GM12878 (cell line): ENCODE measurements at regions not wholly inside any gene's neighbourhood (a gene's known extent, or its start where the extent isn't known, plus 50 kb on each side); places are given as distances from the start of the nearest gene placed in this dataset.

Experiments used
- BACH1 ChIP-seq: fragments of 450-650 bp; IDR thresholded peaks from 2 replicates; pipeline ENCODE4 v1.6.1; 2017; ENCODE audit warnings: mild to moderate bottlenecking, borderline replicate concordance
- CHD1 ChIP-seq: IDR thresholded peaks from 2 replicates; pipeline ENCODE4 v1.6.1; 2012; ENCODE audit warnings: low read depth, low read length, improper control_type of control experiment
- E4F1 ChIP-seq: fragments of 450-650 bp; IDR thresholded peaks from 2 replicates; pipeline ENCODE4 v1.6.1; 2018; ENCODE audit warnings: borderline replicate concordance, mild to moderate bottlenecking; ENCODE audit not compliant: partially characterized antibody
- EED ChIP-seq: sonication (generic); IDR thresholded peaks from 2 replicates; pipeline ENCODE4 v1.6.1; 2016; ENCODE audit warnings: antibody characterized with exemption, low read depth
- ESRRA ChIP-seq: IDR thresholded peaks from 2 replicates; pipeline ENCODE4 v1.6.1; 2012; ENCODE audit warnings: mild to moderate bottlenecking, low read length, improper control_type of control experiment
- HCFC1 ChIP-seq: fragments of 150-350 bp; IDR thresholded peaks from 2 replicates; pipeline ENCODE4 v1.6.1; 2014; ENCODE audit warnings: low read length
- IKZF2 ChIP-seq, 2 experiments: fragments of 450-650 bp; IDR thresholded peaks; 2 replicates each; pipeline ENCODE4 v1.6.1; 2017; ENCODE audit warnings: mild to moderate bottlenecking in 2 of 2, moderate library complexity in 2 of 2
- JUNB ChIP-seq: IDR thresholded peaks from 2 replicates; pipeline ENCODE4 v1.6.1; 2016; ENCODE audit warnings: antibody characterized with exemption, mild to moderate bottlenecking
- MEF2B ChIP-seq: fragments of 450-650 bp; IDR thresholded peaks from 2 replicates; pipeline ENCODE4 v1.6.1; 2018; ENCODE audit warnings: mild to moderate bottlenecking, moderate library complexity; ENCODE audit not compliant: partially characterized antibody, poor library complexity, severe bottlenecking
- NBN ChIP-seq: fragments of 450-650 bp; IDR thresholded peaks from 2 replicates; pipeline ENCODE4 v1.6.1; 2016
- NFIC ChIP-seq: IDR thresholded peaks from 2 replicates; pipeline ENCODE4 v1.6.1; 2012; ENCODE audit warnings: low read depth, mild to moderate bottlenecking, inconsistent platforms, low read length, moderate library complexity
- NFXL1 ChIP-seq: fragments of 450-650 bp; IDR thresholded peaks from 2 replicates; pipeline ENCODE4 v1.6.1; 2017; ENCODE audit warnings: antibody characterized with exemption, mild to moderate bottlenecking, borderline replicate concordance
- NR2C1 ChIP-seq: fragments of 450-650 bp; IDR thresholded peaks from 2 replicates; pipeline ENCODE4 v1.6.1; 2017; ENCODE audit warnings: antibody characterized with exemption, mild to moderate bottlenecking, moderate library complexity
- PAX8 ChIP-seq: fragments of 450-650 bp; IDR thresholded peaks from 2 replicates; pipeline ENCODE4 v1.6.1; 2017; ENCODE audit warnings: mild to moderate bottlenecking, moderate library complexity
- PBX3 ChIP-seq: IDR thresholded peaks from 2 replicates; pipeline ENCODE4 v1.6.1; 2011; ENCODE audit warnings: mild to moderate bottlenecking, low read depth, low read length, moderate library complexity; ENCODE audit not compliant: insufficient replicate concordance
- POLR2AphosphoS5 ChIP-seq: IDR thresholded peaks from 2 replicates; pipeline ENCODE4 v1.6.1; 2011; ENCODE audit warnings: mild to moderate bottlenecking, low read length, inconsistent platforms
- RAD21 ChIP-seq: IDR thresholded peaks from 2 replicates; pipeline ENCODE4 v1.6.1; 2011; ENCODE audit warnings: mild to moderate bottlenecking, low read depth, low read length, moderate library complexity; ENCODE audit not compliant: insufficient read depth
- RELA ChIP-seq: fragments of 450-650 bp; IDR thresholded peaks from 2 replicates; pipeline ENCODE4 v1.8.0; 2014; ENCODE audit warnings: borderline replicate concordance; ENCODE audit not compliant: partially characterized antibody
- RELB ChIP-seq: fragments of 450-650 bp; IDR thresholded peaks from 2 replicates; pipeline ENCODE4 v1.6.1; 2017; ENCODE audit warnings: low read depth, mild to moderate bottlenecking, moderate library complexity
- SREBF2 ChIP-seq: IDR thresholded peaks from 2 replicates; pipeline ENCODE4 v1.6.1; 2012; ENCODE audit warnings: mild to moderate bottlenecking, low read length
- STAT1 ChIP-seq: fragments of 450-650 bp; conservative IDR thresholded peaks from 2 replicates; pipeline ENCODE4 v1.6.1; 2014; ENCODE audit warnings: antibody characterized with exemption, mild to moderate bottlenecking
- TCF12 ChIP-seq: IDR thresholded peaks from 2 replicates; pipeline ENCODE4 v1.6.1; 2011; ENCODE audit warnings: low read depth, mild to moderate bottlenecking, low read length
- YY1 ChIP-seq: IDR thresholded peaks from 2 replicates; pipeline ENCODE4 v1.6.1; 2011; ENCODE audit warnings: low read depth, mild to moderate bottlenecking, low read length
- ZNF217 ChIP-seq: fragments of 450-650 bp; IDR thresholded peaks from 2 replicates; pipeline ENCODE4 v1.6.1; 2017; ENCODE audit warnings: antibody characterized with exemption, mild to moderate bottlenecking

DNA sequence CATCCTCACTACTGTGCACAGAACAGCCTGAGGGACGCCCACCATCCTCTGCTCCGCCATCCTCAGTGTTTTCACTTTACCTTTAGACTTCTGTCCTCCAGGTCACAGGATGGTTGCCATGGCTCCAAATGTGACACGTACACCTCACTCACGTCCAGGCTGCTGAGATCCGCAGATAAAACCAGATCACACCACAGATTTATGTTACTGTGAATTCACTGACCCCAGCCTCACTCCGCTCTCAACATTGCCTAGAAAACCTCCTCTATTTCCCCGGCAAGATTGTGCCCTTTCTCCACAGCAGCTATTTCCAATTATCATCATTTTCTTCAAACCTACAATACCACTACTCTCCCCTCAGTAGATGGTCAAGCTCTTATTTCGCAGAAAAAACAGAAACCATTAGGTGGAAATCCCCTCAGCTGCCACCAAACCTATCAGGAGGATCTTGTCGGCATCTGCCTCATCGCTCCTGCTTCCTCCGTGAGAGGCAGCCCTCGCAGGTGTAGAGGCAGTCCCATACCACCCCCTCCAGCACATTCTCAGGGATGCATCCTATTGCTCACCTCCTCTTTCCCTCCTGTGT is 49.8 kb upstream of the SLC1A4 start (continued):
- TF ChIP-seq STAT1 (no peak), ESRRA (no peak), RAD21 (peak; percentile 67), MEF2B (no peak), JUNB (no peak; the same call in 1 of the 2 replicates), EED (peak; percentile 78), E4F1 (no peak), IKZF2 (IDR thresholded peaks at IDR 0.05) (peak; percentile 61 to 69; a peak in 3 of 4 replicates), NBN (peak; percentile 68), POLR2AphosphoS5 (peak; percentile 80; the same call in 1 of the 2 replicates), CHD1 (no peak), BACH1 (0 out of 2 replicates have a peak, but pooled peaks have one; percentile 39), TCF12 (peak; percentile 81), RELB (peak; percentile 90), HCFC1 (no peak), ZNF217 (no peak), SREBF2 (no peak), NFIC (no peak), PAX8 (no peak), YY1 (peak; percentile 62; the same call in 1 of the 2 replicates), RELA (peak; percentile 97), NR2C1 (no peak), NFXL1 (no peak), PBX3 (peak; percentile 6)
